ENCODE measurements at regions not wholly inside any gene's neighbourhood (a gene's known extent, or its start where the extent isn't known, plus 50 kb on each side); places are given as distances from the start of the nearest gene placed in this dataset.

DNA sequence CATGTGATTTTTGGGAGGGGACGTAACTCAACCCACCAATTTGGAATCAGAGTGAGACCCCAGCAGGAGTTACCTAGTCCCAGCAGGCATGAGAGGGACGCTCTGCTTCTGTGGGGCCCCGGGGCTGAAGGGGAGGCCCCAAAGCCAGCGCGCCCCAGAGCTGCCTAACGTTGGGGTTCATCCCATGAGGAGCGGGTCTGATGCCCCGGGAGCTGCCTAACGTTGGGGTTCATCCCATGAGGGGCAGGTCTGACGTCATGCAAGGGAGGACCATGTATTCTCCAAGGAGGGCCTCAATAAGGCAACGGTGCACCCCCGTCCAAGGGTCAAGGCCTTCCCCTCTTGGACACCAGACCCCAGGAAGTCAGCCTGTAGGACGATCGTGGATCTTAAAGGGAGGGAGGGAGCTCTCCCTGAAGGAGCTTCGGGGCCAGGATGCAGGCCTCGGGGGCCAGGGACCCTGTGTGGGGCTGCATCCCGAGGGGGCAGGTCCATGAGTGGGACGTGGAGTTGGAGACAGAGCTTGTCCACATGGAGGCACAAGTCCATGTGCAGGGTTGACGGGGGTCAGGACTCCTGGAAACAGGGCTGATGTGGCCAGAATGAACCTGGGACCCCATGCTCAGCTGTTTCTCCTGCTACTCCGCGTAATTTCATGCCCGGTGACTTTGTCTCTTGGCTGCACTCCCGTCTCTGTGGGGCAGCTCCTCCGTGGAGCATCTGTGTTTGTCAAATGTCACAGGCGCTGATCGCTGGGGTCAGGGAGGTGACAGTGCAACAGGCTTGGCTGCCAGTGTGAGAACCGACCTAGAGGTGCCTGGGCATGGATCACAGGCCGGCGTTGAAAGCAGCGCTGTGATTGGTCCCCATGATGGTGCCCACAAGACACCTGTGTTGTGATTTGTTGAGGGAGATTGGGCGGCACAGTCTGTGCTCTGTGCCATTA, 1029.1 kb downstream of the BRD1 start:
- no peaks in the 10 kb centered on the region for H3K36me3 ChIP-seq
- peaks cover 0 to 36% (median 0%) of the 10 kb centered on the region in 3 donors for H3K27me3 ChIP-seq
- 77 to 87% (median 82%) methylated on average over 31 of the region's 31 CpGs for WGBS, 5 donors
- H3K4me3 ChIP-seq: no peak overlapping the region
- no peak overlapping the region for H3K27ac ChIP-seq
- intact Hi-C loops (cut with DNase I; ENCODE audit: low total_unique reads): no loop called here
- peaks cover 0 to 8% (median 0%) of the 10 kb centered on the region in 4 donors for H3K9me3 ChIP-seq
- DNase-seq: no peak
- no peaks in the 10 kb centered on the region for H3K4me1 ChIP-seq
- TF ChIP-seq, protein P1, sequence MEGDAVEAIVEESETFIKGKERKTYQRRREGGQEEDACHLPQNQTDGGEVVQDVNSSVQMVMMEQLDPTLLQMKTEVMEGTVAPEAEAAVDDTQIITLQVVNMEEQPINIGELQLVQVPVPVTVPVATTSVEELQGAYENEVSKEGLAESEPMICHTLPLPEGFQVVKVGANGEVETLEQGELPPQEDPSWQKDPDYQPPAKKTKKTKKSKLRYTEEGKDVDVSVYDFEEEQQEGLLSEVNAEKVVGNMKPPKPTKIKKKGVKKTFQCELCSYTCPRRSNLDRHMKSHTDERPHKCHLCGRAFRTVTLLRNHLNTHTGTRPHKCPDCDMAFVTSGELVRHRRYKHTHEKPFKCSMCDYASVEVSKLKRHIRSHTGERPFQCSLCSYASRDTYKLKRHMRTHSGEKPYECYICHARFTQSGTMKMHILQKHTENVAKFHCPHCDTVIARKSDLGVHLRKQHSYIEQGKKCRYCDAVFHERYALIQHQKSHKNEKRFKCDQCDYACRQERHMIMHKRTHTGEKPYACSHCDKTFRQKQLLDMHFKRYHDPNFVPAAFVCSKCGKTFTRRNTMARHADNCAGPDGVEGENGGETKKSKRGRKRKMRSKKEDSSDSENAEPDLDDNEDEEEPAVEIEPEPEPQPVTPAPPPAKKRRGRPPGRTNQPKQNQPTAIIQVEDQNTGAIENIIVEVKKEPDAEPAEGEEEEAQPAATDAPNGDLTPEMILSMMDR (IDR thresholded peaks at IDR 0.05): no peak

DNA sequence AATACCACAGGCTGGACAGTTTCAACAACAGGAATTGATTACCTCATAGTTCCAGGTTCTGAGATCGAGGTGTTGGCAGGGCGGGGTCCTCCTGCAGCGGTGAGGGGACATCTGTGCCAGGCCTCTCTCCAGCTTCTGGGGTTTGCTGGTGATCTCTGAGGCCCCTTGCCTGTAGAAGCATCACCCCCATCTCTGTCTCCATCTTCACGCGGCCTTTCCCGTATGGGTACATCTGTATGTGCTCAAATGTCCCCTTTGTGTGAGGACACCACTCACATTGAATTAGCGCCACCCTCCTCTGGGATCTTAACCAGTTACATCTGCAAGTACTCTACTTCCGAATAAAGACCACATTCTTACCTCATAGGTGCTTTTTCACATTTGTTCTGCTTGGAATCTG, 1029.9 kb downstream of the BRD1 start:
- Histone ChIP-seq H3K36me3 (no peaks in the 10 kb centered on the region), H3K27ac (no peak overlapping the region), H3K4me3 (no peak overlapping the region), H3K4me1 (no peaks in the 10 kb centered on the region), H3K27me3 (peaks cover 0 to 31% (median 0%) of the 10 kb centered on the region in 3 donors), H3K9me3 (peaks cover 0 to 8% (median 2%) of the 10 kb centered on the region in 4 donors)
- WGBS, 5 donors: 85 to 94% (median 91%) methylated on average over 8 of the region's 8 CpGs
- intact Hi-C loops (cut with DNase I; ENCODE audit: low total_unique reads): no loop called here
- TF ChIP-seq POLR2A (IDR thresholded peaks at IDR 0.05) (no peak), EP300 (IDR thresholded peaks at IDR 0.05) (no peak), POLR2AphosphoS5 (IDR thresholded peaks at IDR 0.05) (no peak)
- TF ChIP-seq, protein P1 (IDR thresholded peaks at IDR 0.05): no peak
- DNase-seq: no peak

DNA sequence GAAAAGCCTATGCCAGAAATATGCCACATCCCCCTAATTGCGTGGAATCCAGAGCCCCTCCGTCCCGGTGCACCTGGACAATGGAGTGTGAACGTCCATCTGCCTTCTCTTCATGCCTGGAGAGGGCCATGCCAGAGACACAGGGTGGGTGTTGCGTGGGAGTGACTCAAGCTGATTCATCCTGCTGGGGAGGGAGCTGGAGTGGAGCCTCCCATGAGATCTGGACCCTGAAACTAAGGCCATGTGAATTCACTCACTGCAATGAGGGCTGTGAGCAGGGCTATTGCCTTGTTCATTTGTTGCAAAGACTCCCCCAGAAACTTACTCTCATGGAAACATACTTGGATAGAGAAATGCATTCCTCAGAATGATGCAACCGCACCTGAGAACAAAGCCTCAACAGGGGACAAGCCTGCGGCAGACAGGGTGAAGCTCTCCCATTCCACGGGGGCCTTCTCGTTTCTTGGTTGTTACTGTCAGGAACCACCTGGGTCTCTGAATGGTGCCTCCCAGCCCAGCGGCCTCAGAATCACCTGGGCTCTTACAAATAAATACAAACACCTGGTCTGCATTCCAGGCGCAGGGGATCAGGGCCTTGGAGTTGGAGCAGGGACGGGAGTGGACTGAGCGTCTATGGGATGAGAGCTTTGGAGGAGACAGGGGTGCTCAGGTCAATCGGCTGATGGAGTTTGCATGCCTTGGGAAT, 1031.2 kb downstream of the BRD1 start:
- WGBS, 5 donors: 70 to 79% (median 75%) methylated on average over 13 to 14 of the region's 14 CpGs
- DNase-seq: peak in 1 of 2 donors; percentile 23
- Histone ChIP-seq H3K9me3 (peaks cover 0 to 8% (median 4%) of the 10 kb centered on the region in 4 donors), H3K27ac (no peak overlapping the region), H3K4me1 (no peaks in the 10 kb centered on the region), H3K4me3 (no peak overlapping the region), H3K36me3 (no peaks in the 10 kb centered on the region), H3K27me3 (peaks cover 0 to 31% (median 0%) of the 10 kb centered on the region in 3 donors)
- TF ChIP-seq POLR2AphosphoS5 (IDR thresholded peaks at IDR 0.05) (no peak), POLR2A (IDR thresholded peaks at IDR 0.05) (no peak), EP300 (IDR thresholded peaks at IDR 0.05) (no peak)
- TF ChIP-seq, protein P1 (IDR thresholded peaks at IDR 0.05): no peak
- intact Hi-C loops (cut with DNase I; ENCODE audit: low total_unique reads): no loop called here

DNA sequence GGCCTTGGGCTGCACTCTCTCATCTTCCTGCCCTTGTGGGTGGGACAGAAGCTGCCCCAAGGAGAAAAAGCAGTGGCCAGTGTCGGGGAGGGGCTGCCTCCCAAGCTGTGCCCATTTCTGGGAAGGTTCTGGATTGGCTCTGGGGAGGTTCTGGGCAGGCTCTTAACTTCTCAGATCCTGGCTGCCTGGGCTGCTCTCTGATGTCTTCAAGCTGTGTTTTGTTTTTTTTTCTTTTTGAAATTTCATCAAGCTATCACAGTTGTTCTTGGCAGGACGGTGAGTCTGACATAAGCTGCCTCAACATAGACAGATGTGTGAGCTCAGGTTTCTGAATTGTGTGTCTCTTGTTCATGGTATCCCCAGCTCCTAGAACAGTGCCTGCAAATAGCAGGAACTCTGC, 1032.0 kb downstream of the BRD1 start:
- Histone ChIP-seq H3K9me3 (peaks cover 0 to 11% (median 4%) of the 10 kb centered on the region in 4 donors), H3K27ac (no peak overlapping the region), H3K27me3 (peaks cover 0 to 28% (median 0%) of the 10 kb centered on the region in 3 donors), H3K36me3 (no peaks in the 10 kb centered on the region), H3K4me3 (no peak overlapping the region), H3K4me1 (no peaks in the 10 kb centered on the region)
- WGBS, 5 donors: 32 to 62% (median 38%) methylated on average over 2 of the region's 2 CpGs
- DNase-seq: peak in 1 of 2 donors; percentile 28
- intact Hi-C loops (cut with DNase I; ENCODE audit: low total_unique reads): no loop called here
- TF ChIP-seq POLR2A (IDR thresholded peaks at IDR 0.05) (no peak), POLR2AphosphoS5 (IDR thresholded peaks at IDR 0.05) (no peak), EP300 (IDR thresholded peaks at IDR 0.05) (no peak)
- TF ChIP-seq, protein P1 (IDR thresholded peaks at IDR 0.05): no peak
